CD14-positive monocyte (primary cell): ENCODE measurements at regions not wholly inside any gene's neighbourhood (a gene's known extent, or its start where the extent isn't known, plus 50 kb on each side); places are given as distances from the start of the nearest gene placed in this dataset.

Source experiments
- DNase-seq, 3 donors: peaks; one replicate each; pipeline ENCODE4 v3.0.0-alpha.2; 2011 to 2022
- H2AFZ ChIP-seq: 2 replicates; pipeline ENCODE4 v1.6.0; 2012; ENCODE audit warnings: mild to moderate bottlenecking, low read depth, low read length, inconsistent platforms; ENCODE audit not compliant: insufficient read depth, poor library complexity, severe bottlenecking
- H3K27ac ChIP-seq, 2 donors: 1 replicate in 1 of 2; 2 replicates in 1 of 2; pipeline ENCODE4 v1.5.1; 2012 to 2013; ENCODE audit warnings: low read length in 2 of 2, control low read depth in 1 of 2, inconsistent platforms in 1 of 2, low read depth in 1 of 2, mild to moderate bottlenecking in 1 of 2
- H3K27me3 ChIP-seq, 2 donors: one replicate each; pipeline versions ENCODE4 v1.6.0 to v1.6.1; 2011 to 2013; ENCODE audit warnings: low read length in 2 of 2; ENCODE audit not compliant: control insufficient read depth in 2 of 2, insufficient read depth in 2 of 2
- H3K36me3 ChIP-seq, 2 donors: replicated peaks in 1 of 2; 1 replicate in 1 of 2; 2 replicates in 1 of 2; pipeline versions ENCODE4 v1.5.1 to v1.6.1; 2012 to 2013; ENCODE audit warnings: low read length in 2 of 2, control low read depth in 1 of 2, inconsistent platforms in 1 of 2, mild to moderate bottlenecking in 1 of 2; ENCODE audit not compliant: insufficient read depth in 2 of 2, control insufficient read depth in 1 of 2
- H3K4me1 ChIP-seq, 2 donors: 1 replicate in 1 of 2; 2 replicates in 1 of 2; pipeline versions ENCODE4 v1.5.1 to v1.6.1; 2012 to 2013; ENCODE audit warnings: low read length in 2 of 2, control low read depth in 1 of 2, inconsistent platforms in 1 of 2, mild to moderate bottlenecking in 1 of 2, moderate library complexity in 1 of 2; ENCODE audit not compliant: insufficient read depth in 2 of 2, control insufficient read depth in 1 of 2
- H3K4me2 ChIP-seq: replicated peaks from 2 replicates; pipeline ENCODE3; 2012; ENCODE audit warnings: low read length, moderate library complexity, mild to moderate bottlenecking; ENCODE audit not compliant: poor library complexity, severe bottlenecking; ENCODE audit errors: extremely low read depth
- H3K4me3 ChIP-seq, 3 experiments: fragments of 200-600 bp in 1 of 3; sonication (generic) in 1 of 3; replicated peaks in 1 of 3; 1 replicate in 2 of 3; 2 replicates in 1 of 3; pipeline ENCODE4 v1.5.1; 2011 to 2013; ENCODE audit warnings: low read length in 3 of 3, mild to moderate bottlenecking in 3 of 3, control low read depth in 2 of 3, low read depth in 2 of 3, inconsistent platforms in 1 of 3, moderate library complexity in 1 of 3
- H3K79me2 ChIP-seq: 2 replicates; pipeline ENCODE4 v1.6.0; 2012; ENCODE audit warnings: mild to moderate bottlenecking, control low read depth, inconsistent platforms, low read length, moderate library complexity; ENCODE audit not compliant: insufficient read depth
- H3K9ac ChIP-seq: 2 replicates; pipeline ENCODE4 v1.6.0; 2017; ENCODE audit warnings: low read length, mild to moderate bottlenecking; ENCODE audit not compliant: insufficient read depth, poor library complexity, severe bottlenecking
- H3K9me3 ChIP-seq, 2 donors: replicated peaks in 1 of 2; 1 replicate in 1 of 2; 2 replicates in 1 of 2; pipeline versions ENCODE4 v1.5.1 to v1.6.1; 2012 to 2013; ENCODE audit warnings: low read length in 2 of 2, control low read depth in 1 of 2; ENCODE audit not compliant: control insufficient read depth in 1 of 2, insufficient read depth in 1 of 2
- H4K20me1 ChIP-seq: 2 replicates; pipeline ENCODE4 v1.6.0; 2012; ENCODE audit warnings: mild to moderate bottlenecking, low read length, control low read depth, moderate library complexity; ENCODE audit not compliant: insufficient read depth
- H3K27ac Mint-ChIP-seq, 7 donors: one replicate each; pipeline ENCODE4 v1.8.0; 2020; ENCODE audit warnings: mild to moderate bottlenecking in 7 of 7, mixed read lengths in 7 of 7, moderate library complexity in 6 of 7, inconsistent platforms in 2 of 7
- H3K27me3 Mint-ChIP-seq, 3 donors: one replicate each; pipeline ENCODE4 v1.8.0; 2021 to 2022; ENCODE audit warnings: low read depth in 3 of 3, mild to moderate bottlenecking in 3 of 3, mixed read lengths in 3 of 3, moderate library complexity in 3 of 3, inconsistent platforms in 1 of 3
- H3K36me3 Mint-ChIP-seq, 2 donors: one replicate each; pipeline ENCODE4 v1.8.0; 2020; ENCODE audit warnings: mixed read lengths in 2 of 2, inconsistent platforms in 1 of 2, mild to moderate bottlenecking in 1 of 2
- H3K4me1 Mint-ChIP-seq: one replicate; pipeline ENCODE4 v1.8.0; 2020; ENCODE audit warnings: mild to moderate bottlenecking, mixed read lengths
- H3K4me3 Mint-ChIP-seq, 2 donors: one replicate each; pipeline ENCODE4 v1.8.0; 2020; ENCODE audit warnings: mild to moderate bottlenecking in 2 of 2, mixed read lengths in 2 of 2, moderate library complexity in 1 of 2
- H3K9me3 Mint-ChIP-seq, 7 donors: one replicate each; pipeline ENCODE4 v1.8.0; 2020 to 2022; ENCODE audit warnings: mixed read lengths in 7 of 7, mild to moderate bottlenecking in 6 of 7, moderate library complexity in 6 of 7, inconsistent platforms in 2 of 7
- CTCF ChIP-seq: fragments of 200-600 bp; IDR thresholded peaks from one replicate; pipeline ENCODE4 v1.8.0; 2022; ENCODE audit warnings: antibody characterized with exemption, mild to moderate bottlenecking
- WGBS: methylation state at CpG from one replicate; pipeline ENCODE4 v1.1.5; 2013; ENCODE audit warnings: missing lambda C conversion rate; ENCODE audit not compliant: insufficient coverage; 5-methylcytosine and 5-hydroxymethylcytosine counted together
- intact Hi-C, 2 donors: fragments of 100-400 bp; cut with micrococcal nuclease; formaldehyde crosslinking; loops; one replicate each; pipeline versions ENCODE4 v1.15.0 to v1.15.1; 2023

GRCh38 chr13:90956031-90956430 is 391.5 kb upstream of the MIR17HG start:
- no peak for TF ChIP-seq CTCF
- no peaks in the 10 kb centered on the region for H3K4me1 ChIP-seq
- peaks cover 0 to 2% (median 0%) of the 10 kb centered on the region in 3 donors for H3K27me3 Mint-ChIP-seq
- no peak overlapping the region for H3K4me3 Mint-ChIP-seq
- WGBS: no CpG with 5 or more reads among the region's 1 CpG
- no peak overlapping the region for H3K27ac ChIP-seq
- H4K20me1 ChIP-seq: no peaks in the 10 kb centered on the region
- H3K27me3 ChIP-seq: no peaks in the 10 kb centered on the region
- peaks cover 0 to 3% (median 0%) of the 10 kb centered on the region in 7 donors for H3K9me3 Mint-ChIP-seq
- H3K4me3 ChIP-seq: no peak overlapping the region
- H3K9ac ChIP-seq: no peak overlapping the region
- no peak overlapping the region for H3K27ac Mint-ChIP-seq
- intact Hi-C loops: no loop called here
- H3K9me3 ChIP-seq: no peaks in the 10 kb centered on the region
- H3K4me2 ChIP-seq: no peak overlapping the region
- H3K36me3 ChIP-seq: no peaks in the 10 kb centered on the region
- no peaks in the 10 kb centered on the region for H3K36me3 Mint-ChIP-seq
- no peak overlapping the region for H2AFZ ChIP-seq
- DNase-seq: no peak
- no peaks in the 10 kb centered on the region for H3K4me1 Mint-ChIP-seq
- H3K79me2 ChIP-seq: no peaks in the 10 kb centered on the region

GRCh38 chr13:90958866-90959265 is 388.6 kb upstream of the MIR17HG start:
- no peaks in the 10 kb centered on the region for H3K36me3 Mint-ChIP-seq
- WGBS: no CpG with 5 or more reads among the region's 2 CpGs
- DNase-seq: no peak

More at GRCh38 chr13:90958866-90959265, 388.6 kb upstream of the MIR17HG start:
- no peak overlapping the region for H2AFZ ChIP-seq
- H3K79me2 ChIP-seq: no peaks in the 10 kb centered on the region
- H3K9me3 ChIP-seq: no peaks in the 10 kb centered on the region
- Mint-ChIP-seq H3K4me3 (no peak overlapping the region), H3K27ac (no peak overlapping the region), H3K9me3 (peaks cover 0 to 4% (median 0%) of the 10 kb centered on the region in 7 donors), H3K27me3 (peaks cover 0 to 2% (median 0%) of the 10 kb centered on the region in 3 donors), H3K4me1 (no peaks in the 10 kb centered on the region)
- no peak overlapping the region for H3K9ac ChIP-seq
- H3K27me3 ChIP-seq: no peaks in the 10 kb centered on the region
- intact Hi-C loops: no loop called here
- no peak overlapping the region for H3K4me3 ChIP-seq
- H3K4me2 ChIP-seq: no peak overlapping the region
- no peaks in the 10 kb centered on the region for H3K4me1 ChIP-seq
- no peaks in the 10 kb centered on the region for H4K20me1 ChIP-seq
- H3K36me3 ChIP-seq: no peaks in the 10 kb centered on the region
- no peak for TF ChIP-seq CTCF
- H3K27ac ChIP-seq: no peak overlapping the region
